GM12874 (cell line): ENCODE measurements at regions not wholly inside any gene's neighbourhood (a gene's known extent, or its start where the extent isn't known, plus 50 kb on each side); places are given as distances from the start of the nearest gene placed in this dataset.

Source experiments
- TF ChIP-seq, protein P1 (sequence below): IDR thresholded peaks from 2 replicates; pipeline ENCODE4 v1.5.1; 2011; ENCODE audit warnings: low read depth, mild to moderate bottlenecking, control low read depth, low read length, moderate library complexity; ENCODE audit not compliant: insufficient read depth

- TF ChIP-seq, protein P1, sequence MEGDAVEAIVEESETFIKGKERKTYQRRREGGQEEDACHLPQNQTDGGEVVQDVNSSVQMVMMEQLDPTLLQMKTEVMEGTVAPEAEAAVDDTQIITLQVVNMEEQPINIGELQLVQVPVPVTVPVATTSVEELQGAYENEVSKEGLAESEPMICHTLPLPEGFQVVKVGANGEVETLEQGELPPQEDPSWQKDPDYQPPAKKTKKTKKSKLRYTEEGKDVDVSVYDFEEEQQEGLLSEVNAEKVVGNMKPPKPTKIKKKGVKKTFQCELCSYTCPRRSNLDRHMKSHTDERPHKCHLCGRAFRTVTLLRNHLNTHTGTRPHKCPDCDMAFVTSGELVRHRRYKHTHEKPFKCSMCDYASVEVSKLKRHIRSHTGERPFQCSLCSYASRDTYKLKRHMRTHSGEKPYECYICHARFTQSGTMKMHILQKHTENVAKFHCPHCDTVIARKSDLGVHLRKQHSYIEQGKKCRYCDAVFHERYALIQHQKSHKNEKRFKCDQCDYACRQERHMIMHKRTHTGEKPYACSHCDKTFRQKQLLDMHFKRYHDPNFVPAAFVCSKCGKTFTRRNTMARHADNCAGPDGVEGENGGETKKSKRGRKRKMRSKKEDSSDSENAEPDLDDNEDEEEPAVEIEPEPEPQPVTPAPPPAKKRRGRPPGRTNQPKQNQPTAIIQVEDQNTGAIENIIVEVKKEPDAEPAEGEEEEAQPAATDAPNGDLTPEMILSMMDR = no peak
These were observed 150.4 kb upstream of the CIBAR2 start for GRCh38 chr16:85262558-85263238.

DNA sequence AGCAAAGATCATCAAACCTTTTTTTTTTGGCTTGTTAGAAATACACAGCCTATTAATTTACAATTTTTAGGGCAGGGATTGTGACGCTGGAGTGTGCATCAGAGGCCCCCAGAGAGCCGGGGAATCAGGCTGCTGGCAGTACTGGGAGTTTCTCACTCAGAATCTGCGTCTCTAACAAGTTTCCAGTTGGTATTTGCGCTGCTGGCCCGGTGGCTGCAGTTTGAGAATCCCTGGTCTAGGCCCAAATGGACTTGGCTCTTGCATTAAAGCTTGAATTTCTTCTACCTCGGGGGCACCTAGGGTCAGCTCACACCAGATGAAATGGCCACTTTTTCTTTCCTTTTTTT is 150.9 kb upstream of the CIBAR2 start:
- TF ChIP-seq, protein P1 = no peak

DNA sequence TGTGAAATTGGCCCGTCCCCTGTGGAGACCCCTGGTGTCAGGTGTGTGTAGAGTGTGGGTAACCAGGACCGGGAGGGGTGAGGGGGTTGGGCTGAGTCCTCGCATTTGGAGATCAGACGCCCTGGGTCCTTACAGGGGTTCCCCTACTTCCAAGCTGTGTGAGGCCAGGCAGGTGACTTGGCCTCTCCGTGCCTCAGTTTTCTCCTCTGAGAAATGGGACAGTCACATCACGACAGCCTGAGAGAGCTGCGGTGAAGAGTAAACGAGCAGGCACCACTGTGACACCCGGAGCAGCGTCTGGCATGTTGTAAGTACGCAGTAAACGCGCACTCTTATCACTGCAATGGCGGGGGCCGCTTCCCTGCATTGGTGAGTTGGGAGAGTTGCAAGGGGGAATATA is 152.5 kb upstream of the CIBAR2 start:
- TF ChIP-seq, protein P1 = no peak

GRCh38 chr16:85265161-85265784 is 153.0 kb upstream of the CIBAR2 start:
- TF ChIP-seq, protein P1 = no peak

DNA sequence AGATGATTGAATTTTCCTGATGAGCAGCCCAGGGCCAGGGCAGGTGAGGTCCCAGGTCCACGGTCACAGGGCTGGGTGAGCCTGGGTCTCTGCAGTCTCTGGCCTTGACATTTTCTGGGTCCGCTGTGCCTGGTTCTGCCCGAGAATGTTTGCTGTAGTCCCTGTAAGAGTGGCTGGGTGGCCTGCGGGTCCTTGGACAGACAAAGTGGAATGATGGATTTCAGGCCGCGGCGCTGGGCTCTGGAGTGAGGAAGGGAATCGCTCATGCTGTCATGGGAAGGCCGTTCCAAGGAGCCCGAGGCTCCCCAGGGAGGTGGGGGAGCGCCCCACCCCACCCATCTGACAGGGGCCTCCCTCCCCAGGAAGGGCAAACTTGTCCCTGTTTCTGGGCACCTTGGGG is 153.5 kb upstream of the CIBAR2 start:
- TF ChIP-seq, protein P1 = no peak

DNA sequence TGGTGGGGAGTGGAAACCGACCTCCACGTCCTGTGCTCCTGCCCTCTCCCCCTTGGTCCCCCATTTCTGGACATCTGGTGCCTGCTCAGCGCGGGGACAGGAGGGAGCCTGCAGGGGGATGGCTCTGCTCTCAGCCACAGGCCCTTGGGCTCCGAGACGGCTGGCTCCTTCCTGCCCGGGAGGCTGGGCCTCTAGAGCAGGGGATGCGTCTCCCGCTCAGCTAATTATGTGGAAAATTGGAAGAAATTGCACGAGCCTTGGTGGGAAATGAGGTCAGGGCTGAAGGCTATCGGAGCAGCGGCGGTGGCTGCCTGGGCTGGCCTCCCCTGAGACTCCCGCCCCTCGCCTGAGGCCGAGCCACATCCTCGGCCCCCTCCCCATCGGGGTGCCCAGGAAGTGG is 154.6 kb upstream of the CIBAR2 start:
- TF ChIP-seq, protein P1 = no peak

GRCh38 chr16:85267414-85267945 is 155.2 kb upstream of the CIBAR2 start:
- TF ChIP-seq, protein P1 = no peak
